Mesothelial cell of epicardium (in vitro differentiated cells): ENCODE measurements at regions not wholly inside any gene's neighbourhood (a gene's known extent, or its start where the extent isn't known, plus 50 kb on each side); places are given as distances from the start of the nearest gene placed in this dataset.
"Not testable (repeated sequence)": the region's sequence is repeated elsewhere in the genome, so short reads cannot be mapped to it uniquely, and the experiment has no call there.

Experiments
- DNase-seq, 2 experiments: peaks; one replicate each; pipeline ENCODE4 v3.0.0; 2021; ENCODE audit warnings: low spot score in 2 of 2; ENCODE audit not compliant: unreplicated experiment in 2 of 2
- H3K27ac Mint-ChIP-seq: 2 replicates; pipeline ENCODE4 v1.8.0; 2021; ENCODE audit warnings: mixed read lengths
- H3K27me3 Mint-ChIP-seq: 2 replicates; pipeline ENCODE4 v1.8.0; 2021; ENCODE audit warnings: low read depth, mixed read lengths
- H3K36me3 Mint-ChIP-seq: 2 replicates; pipeline ENCODE4 v1.8.0; 2021; ENCODE audit warnings: mixed read lengths
- H3K4me1 Mint-ChIP-seq: 2 replicates; pipeline ENCODE4 v1.8.0; 2021; ENCODE audit warnings: mixed read lengths
- H3K4me3 Mint-ChIP-seq: 2 replicates; pipeline ENCODE4 v1.8.0; 2021; ENCODE audit warnings: mild to moderate bottlenecking, moderate library complexity, mixed read lengths
- H3K9me3 Mint-ChIP-seq: 2 replicates; pipeline ENCODE4 v1.8.0; 2021; ENCODE audit warnings: mixed read lengths
- CTCF ChIP-seq: fragments of 200-600 bp; sonication (generic); IDR thresholded peaks from one replicate; pipeline ENCODE4 v1.5.0; 2021; ENCODE audit warnings: antibody characterized with exemption; ENCODE audit not compliant: unreplicated experiment

- no peak overlapping the region for H3K27ac Mint-ChIP-seq
- peaks cover 4% of the 10 kb centered on the region for H3K4me1 Mint-ChIP-seq
Observed at GRCh38 chr18:25535495-25535894, 183.5 kb upstream of the ZNF521 start.

GRCh38 chr18:25534401-25534800 is 182.4 kb upstream of the ZNF521 start:
- H3K4me1 Mint-ChIP-seq = peaks cover 4% of the 10 kb centered on the region
- no peak for TF ChIP-seq CTCF
- H3K9me3 Mint-ChIP-seq = peaks cover 14% of the 10 kb centered on the region
- no peak for DNase-seq
- H3K4me3 Mint-ChIP-seq = no peak overlapping the region
- no peaks in the 10 kb centered on the region for H3K27me3 Mint-ChIP-seq
- no peak overlapping the region for H3K27ac Mint-ChIP-seq
- H3K36me3 Mint-ChIP-seq = no peaks in the 10 kb centered on the region

More at GRCh38 chr18:25535495-25535894, 183.5 kb upstream of the ZNF521 start:
- DNase-seq = no peak
- no peak for TF ChIP-seq CTCF
- Mint-ChIP-seq H3K9me3 (peaks cover 14% of the 10 kb centered on the region), H3K36me3 (no peaks in the 10 kb centered on the region), H3K4me3 (no peak overlapping the region), H3K27me3 (no peaks in the 10 kb centered on the region)

- Mint-ChIP-seq H3K36me3 (no peaks in the 10 kb centered on the region), H3K27me3 (no peaks in the 10 kb centered on the region), H3K4me3 (no peak overlapping the region), H3K9me3 (peaks cover 14% of the 10 kb centered on the region), H3K27ac (no peak overlapping the region), H3K4me1 (peaks cover 4% of the 10 kb centered on the region)
- no peak for TF ChIP-seq CTCF
- DNase-seq = no peak
Observed at GRCh38 chr18:25533218-25533617, 181.3 kb upstream of the ZNF521 start.

GRCh38 chr18:25531207-25531606 is 179.2 kb upstream of the ZNF521 start:
- H3K4me1 Mint-ChIP-seq = peaks cover 4% of the 10 kb centered on the region
- H3K4me3 Mint-ChIP-seq = no peak overlapping the region
- no peak for TF ChIP-seq CTCF
- no peak overlapping the region for H3K27ac Mint-ChIP-seq
- no peaks in the 10 kb centered on the region for H3K36me3 Mint-ChIP-seq
- DNase-seq = no peak
- no peaks in the 10 kb centered on the region for H3K27me3 Mint-ChIP-seq
- H3K9me3 Mint-ChIP-seq = peaks cover 14% of the 10 kb centered on the region

- H3K27ac Mint-ChIP-seq, H3K4me1 Mint-ChIP-seq, H3K36me3 Mint-ChIP-seq, H3K4me3 Mint-ChIP-seq, H3K27me3 Mint-ChIP-seq, DNase-seq, H3K9me3 Mint-ChIP-seq: not testable (repeated sequence)
Observed at GRCh38 chr18:25525789-25526188, 173.8 kb upstream of the ZNF521 start.

- no peak for DNase-seq
- Mint-ChIP-seq H3K9me3 (peaks cover 2% of the 10 kb centered on the region), H3K36me3 (no peaks in the 10 kb centered on the region), H3K4me1 (peaks cover 18% of the 10 kb centered on the region), H3K27me3 (no peaks in the 10 kb centered on the region), H3K4me3 (no peak overlapping the region), H3K27ac (no peak overlapping the region)
- TF ChIP-seq CTCF = no peak
Observed at GRCh38 chr18:25518716-25519053, 166.7 kb upstream of the ZNF521 start.
